CD4-positive, alpha-beta T cell (primary cell): ENCODE measurements at regions not wholly inside any gene's neighbourhood (a gene's known extent, or its start where the extent isn't known, plus 50 kb on each side); places are given as distances from the start of the nearest gene placed in this dataset.

ENCODE experiments used
- ATAC-seq: fragments of 200-7000 bp; cut with Tn5 transposase; one replicate; pipeline ENCODE4 v1.10.0; 2022; ENCODE audit warnings: mild to moderate bottlenecking; ENCODE audit not compliant: poor library complexity
- CTCF ChIA-PET: fragments of 350-600 bp; sonication (Branson Sonifier 250); formaldehyde crosslinking; loops from one replicate; lab custom pipeline; 2021; ENCODE audit warnings: antibody characterized with exemption, inconsistent platforms; lab: Charles Lee
- POLR2A ChIA-PET: fragments of 350-600 bp; sonication (Branson Sonifier 250); formaldehyde crosslinking; loops from one replicate; lab custom pipeline; 2021; ENCODE audit warnings: antibody characterized with exemption, inconsistent platforms; lab: Charles Lee
- DNase-seq, 14 experiments: peaks; one replicate each; pipeline ENCODE4 v3.0.0-alpha.2; 2013 to 2020; ENCODE audit warnings: mixed read lengths in 2 of 14
- H3K27ac ChIP-seq, 2 donors: one replicate each; pipeline versions ENCODE4 v1.5.1 to v1.7.0; 2013; ENCODE audit warnings: low read length in 2 of 2, low read depth in 1 of 2, mild to moderate bottlenecking in 1 of 2
- H3K27me3 ChIP-seq, 2 experiments: 1 replicate in 1 of 2; 2 replicates in 1 of 2; pipeline versions ENCODE4 v1.6.1 to v1.7.0; 2013; ENCODE audit warnings: low read length in 2 of 2, control low read depth in 1 of 2, mild to moderate bottlenecking in 1 of 2, moderate library complexity in 1 of 2; ENCODE audit not compliant: insufficient read depth in 2 of 2, control insufficient read depth in 1 of 2
- H3K36me3 ChIP-seq: one replicate; pipeline ENCODE4 v1.6.1; 2013; ENCODE audit warnings: low read length, control low read depth; ENCODE audit not compliant: insufficient read depth
- H3K4me1 ChIP-seq: one replicate; pipeline ENCODE4 v1.6.1; 2013; ENCODE audit warnings: low read length, control low read depth; ENCODE audit not compliant: insufficient read depth
- H3K4me3 ChIP-seq: one replicate; pipeline ENCODE4 v1.5.1; 2013; ENCODE audit warnings: mild to moderate bottlenecking, low read length, moderate library complexity
- H3K9me3 ChIP-seq, 2 experiments: 1 replicate in 1 of 2; 2 replicates in 1 of 2; pipeline versions ENCODE4 v1.6.1 to v1.7.0; 2013; ENCODE audit warnings: low read length in 2 of 2, mild to moderate bottlenecking in 2 of 2, control low read depth in 1 of 2, moderate library complexity in 1 of 2; ENCODE audit not compliant: control insufficient read depth in 1 of 2, insufficient read depth in 1 of 2
- H3K27ac Mint-ChIP-seq: one replicate; pipeline ENCODE4 v1.8.0; 2020; ENCODE audit warnings: mixed read lengths
- H3K27me3 Mint-ChIP-seq: one replicate; pipeline ENCODE4 v1.8.0; 2021; ENCODE audit warnings: mixed read lengths
- H3K36me3 Mint-ChIP-seq: one replicate; pipeline ENCODE4 v1.8.0; 2021; ENCODE audit warnings: low read depth, mixed read lengths
- H3K4me1 Mint-ChIP-seq: one replicate; pipeline ENCODE4 v1.8.0; 2021; ENCODE audit warnings: low read depth, mixed read lengths
- H3K4me3 Mint-ChIP-seq: one replicate; pipeline ENCODE4 v1.8.0; 2020; ENCODE audit warnings: mild to moderate bottlenecking, mixed read lengths
- H3K9me3 Mint-ChIP-seq: one replicate; pipeline ENCODE4 v1.8.0; 2020; ENCODE audit warnings: mixed read lengths
- intact Hi-C, 2 experiments: fragments of 100-400 bp; cut with DNase I in 1 of 2; cut with micrococcal nuclease in 1 of 2; formaldehyde crosslinking; loops; one replicate each; pipeline versions ENCODE4 v1.15.1 to v1.9.0; 2023 to 2025; cut with DNase I, micrococcal nuclease
- TF ChIP-seq, protein P1 (sequence below): fragments of 200-600 bp; IDR thresholded peaks from one replicate; pipeline ENCODE4 v1.8.0; 2022; ENCODE audit warnings: antibody characterized with exemption, mild to moderate bottlenecking

DNA sequence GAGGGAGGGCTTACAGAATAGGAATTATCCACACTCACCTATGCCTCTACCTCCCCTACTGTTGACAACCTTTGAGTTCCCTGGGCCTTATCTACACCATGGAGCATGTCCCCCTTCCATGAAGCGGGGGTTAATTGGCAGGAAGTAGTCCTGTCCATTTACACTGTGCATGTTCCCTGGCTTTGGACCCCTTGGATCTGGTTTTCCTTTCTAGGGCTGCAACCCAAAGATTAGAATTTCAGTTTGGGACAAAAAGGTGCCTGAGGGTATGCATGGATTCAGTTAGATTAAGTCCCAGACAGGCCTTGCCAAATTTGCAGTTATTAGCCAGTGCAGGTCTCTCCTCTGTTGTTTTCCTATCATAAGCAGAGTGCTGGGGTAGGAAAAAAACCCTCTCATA, 180.3 kb downstream of the CMPK2 start:
- Histone ChIP-seq H3K4me1 (no peaks in the 10 kb centered on the region), H3K27me3 (peaks cover 0 to 5% of the 10 kb centered on the region in 2 experiments), H3K27ac (no peak overlapping the region), H3K9me3 (no peaks in the 10 kb centered on the region), H3K36me3 (no peaks in the 10 kb centered on the region), H3K4me3 (no peak overlapping the region)
- CTCF ChIA-PET, result no interaction called here
- POLR2A ChIA-PET, result no interaction called here
- Mint-ChIP-seq H3K4me3 (no peak overlapping the region), H3K27ac (no peak overlapping the region), H3K36me3 (no peaks in the 10 kb centered on the region), H3K27me3 (peaks cover 23% of the 10 kb centered on the region), H3K4me1 (no peaks in the 10 kb centered on the region), H3K9me3 (no peaks in the 10 kb centered on the region)
- ATAC-seq (no peak), DNase-seq (no peak)
- intact Hi-C loops, result no loop called here
- TF ChIP-seq, protein P1, sequence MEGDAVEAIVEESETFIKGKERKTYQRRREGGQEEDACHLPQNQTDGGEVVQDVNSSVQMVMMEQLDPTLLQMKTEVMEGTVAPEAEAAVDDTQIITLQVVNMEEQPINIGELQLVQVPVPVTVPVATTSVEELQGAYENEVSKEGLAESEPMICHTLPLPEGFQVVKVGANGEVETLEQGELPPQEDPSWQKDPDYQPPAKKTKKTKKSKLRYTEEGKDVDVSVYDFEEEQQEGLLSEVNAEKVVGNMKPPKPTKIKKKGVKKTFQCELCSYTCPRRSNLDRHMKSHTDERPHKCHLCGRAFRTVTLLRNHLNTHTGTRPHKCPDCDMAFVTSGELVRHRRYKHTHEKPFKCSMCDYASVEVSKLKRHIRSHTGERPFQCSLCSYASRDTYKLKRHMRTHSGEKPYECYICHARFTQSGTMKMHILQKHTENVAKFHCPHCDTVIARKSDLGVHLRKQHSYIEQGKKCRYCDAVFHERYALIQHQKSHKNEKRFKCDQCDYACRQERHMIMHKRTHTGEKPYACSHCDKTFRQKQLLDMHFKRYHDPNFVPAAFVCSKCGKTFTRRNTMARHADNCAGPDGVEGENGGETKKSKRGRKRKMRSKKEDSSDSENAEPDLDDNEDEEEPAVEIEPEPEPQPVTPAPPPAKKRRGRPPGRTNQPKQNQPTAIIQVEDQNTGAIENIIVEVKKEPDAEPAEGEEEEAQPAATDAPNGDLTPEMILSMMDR, result no peak

DNA sequence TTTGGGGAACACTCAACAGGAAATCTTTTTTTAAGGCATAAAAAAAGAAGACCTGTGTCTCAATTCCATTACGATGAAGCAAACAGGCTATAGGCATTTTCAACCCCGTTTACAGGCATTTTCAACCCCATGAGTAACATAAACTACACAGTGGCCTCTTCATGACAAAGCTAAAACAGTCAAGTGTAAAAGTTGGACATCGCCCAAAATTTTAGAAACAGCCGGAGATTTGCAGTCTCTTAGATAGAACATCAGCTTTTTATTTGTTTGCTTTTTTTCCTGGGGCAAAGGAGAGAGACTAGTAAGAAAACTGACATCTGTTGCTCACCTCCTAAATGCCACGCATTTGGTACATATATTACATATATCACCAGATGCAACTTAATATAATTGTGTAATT, 173.7 kb downstream of the CMPK2 start:
- no peak overlapping the region for H3K27ac ChIP-seq
- no peaks in the 10 kb centered on the region for H3K4me1 ChIP-seq
- Mint-ChIP-seq H3K4me1 (no peaks in the 10 kb centered on the region), H3K4me3 (no peak overlapping the region), H3K27me3 (peaks cover 4% of the 10 kb centered on the region), H3K27ac (no peak overlapping the region), H3K36me3 (no peaks in the 10 kb centered on the region), H3K9me3 (no peaks in the 10 kb centered on the region)
- CTCF ChIA-PET, result no interaction called here
- H3K27me3 ChIP-seq, result no peaks in the 10 kb centered on the region
- H3K36me3 ChIP-seq, result no peaks in the 10 kb centered on the region
- TF ChIP-seq, protein P1, result no peak
- DNase-seq (no peak), ATAC-seq (no peak)
- H3K4me3 ChIP-seq, result no peak overlapping the region
- POLR2A ChIA-PET, result no interaction called here
- no peaks in the 10 kb centered on the region for H3K9me3 ChIP-seq
- intact Hi-C loops, result no loop called here

DNA sequence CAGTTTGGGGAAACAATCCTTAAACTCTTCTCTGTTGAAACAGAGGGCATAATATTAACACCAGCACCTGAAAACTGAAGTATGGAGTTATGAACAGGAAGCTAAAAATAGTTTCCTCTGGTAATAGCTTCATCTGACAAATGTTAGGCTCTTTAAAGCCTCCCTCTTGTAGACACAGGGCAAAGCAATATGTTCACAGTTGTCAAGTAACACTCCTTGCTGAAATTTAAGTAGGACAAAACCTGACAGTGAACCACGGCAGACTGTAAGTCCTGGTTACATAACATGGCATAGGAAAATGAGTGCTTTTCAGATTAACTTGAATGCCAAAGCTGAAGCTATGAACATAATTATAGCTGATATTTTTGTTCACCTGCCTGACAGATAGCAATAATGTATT, 172.9 kb downstream of the CMPK2 start:
- no peak overlapping the region for H3K27ac Mint-ChIP-seq
- H3K27me3 Mint-ChIP-seq, result peaks cover 4% of the 10 kb centered on the region
- Histone ChIP-seq H3K36me3 (no peaks in the 10 kb centered on the region), H3K9me3 (no peaks in the 10 kb centered on the region), H3K27me3 (no peaks in the 10 kb centered on the region), H3K4me1 (no peaks in the 10 kb centered on the region), H3K4me3 (no peak overlapping the region), H3K27ac (no peak overlapping the region)
- intact Hi-C loops, result no loop called here
- no peak for ATAC-seq
- no peaks in the 10 kb centered on the region for H3K4me1 Mint-ChIP-seq
- ChIA-PET CTCF (no interaction called here), POLR2A (no interaction called here)
- TF ChIP-seq, protein P1, result no peak
- H3K36me3 Mint-ChIP-seq, result no peaks in the 10 kb centered on the region
- no peak overlapping the region for H3K4me3 Mint-ChIP-seq
- DNase-seq, result no peak
- H3K9me3 Mint-ChIP-seq, result no peaks in the 10 kb centered on the region
